ENCODE measurements at regions not wholly inside any gene's neighbourhood (a gene's known extent, or its start where the extent isn't known, plus 50 kb on each side); places are given as distances from the start of the nearest gene placed in this dataset.

DNA sequence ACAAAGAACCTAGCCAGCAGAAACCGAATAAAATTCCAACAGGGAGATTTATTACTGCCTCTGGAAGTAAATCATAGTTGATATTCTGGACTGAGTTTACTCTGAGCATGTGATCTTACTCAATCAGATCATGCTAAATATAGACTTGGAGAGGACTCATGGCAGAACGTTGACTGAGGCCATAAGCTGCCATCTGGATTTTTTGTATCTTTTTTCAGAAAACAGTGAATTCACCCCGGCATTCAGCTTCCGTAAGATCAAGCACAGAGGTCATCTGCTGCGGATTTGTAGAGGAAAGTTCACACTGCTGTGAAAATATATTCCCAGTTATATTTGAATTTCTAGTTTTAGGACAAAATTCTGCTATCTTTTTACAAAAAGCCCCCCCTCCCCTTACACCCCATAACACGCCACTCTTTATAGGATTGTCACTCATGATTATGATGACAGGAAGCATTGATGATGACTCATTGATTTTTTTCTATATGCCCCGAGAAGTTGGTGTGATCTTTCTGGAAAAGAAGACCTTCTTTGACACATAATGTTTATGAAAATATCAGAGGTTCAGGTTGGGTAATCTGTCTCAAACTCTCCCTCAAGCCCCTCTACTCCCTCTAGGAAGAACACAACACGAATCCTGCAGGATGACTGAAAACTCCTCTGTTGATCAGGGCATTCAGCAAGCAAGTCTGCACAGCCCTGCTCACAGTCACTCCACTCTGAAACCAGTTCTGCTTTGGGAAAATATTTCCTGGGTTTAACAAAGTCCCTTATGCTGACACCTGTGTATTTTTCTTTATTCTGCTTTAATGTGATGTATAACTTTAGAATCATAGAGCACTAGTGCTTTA lies 70.8 kb downstream of the NXNL2 start:
- H3K27ac ChIP-seq (ENCODE audit: control insufficient read depth, insufficient read depth): no peak overlapping the region
- RAD21 ChIA-PET (ENCODE audit: unreplicated experiment): no interaction called here
- no peak overlapping the region for H3K9ac ChIP-seq (ENCODE audit: control insufficient read depth, insufficient read depth, low read length)
- DNase-seq (ENCODE audit: low read depth, low spot score): no peak
- H3K36me3 ChIP-seq (ENCODE audit: control insufficient read depth in 2 of 2, insufficient read depth in 2 of 2, low read length in 1 of 2): no peaks in the 10 kb centered on the region
- no peak overlapping the region for H3K4me3 ChIP-seq
- TF ChIP-seq SMAD1 (IDR thresholded peaks at IDR 0.05; ENCODE audit: low read depth, partially characterized antibody) (no peak), ZNF274 (IDR thresholded peaks at IDR 0.05; ENCODE audit: insufficient read depth, insufficient read length) (no peak), GABPA (IDR thresholded peaks at IDR 0.05; ENCODE audit: low read depth) (no peak), RAD51 (IDR thresholded peaks at IDR 0.05) (no peak), NR2C1 (IDR thresholded peaks at IDR 0.05) (no peak), HDAC2 (IDR thresholded peaks at IDR 0.05) (no peak), TCF12 (IDR thresholded peaks at IDR 0.05; ENCODE audit: low read depth, low read length) (no peak), FOXK2 (IDR thresholded peaks at IDR 0.05) (no peak)
- TF ChIP-seq, protein P1, sequence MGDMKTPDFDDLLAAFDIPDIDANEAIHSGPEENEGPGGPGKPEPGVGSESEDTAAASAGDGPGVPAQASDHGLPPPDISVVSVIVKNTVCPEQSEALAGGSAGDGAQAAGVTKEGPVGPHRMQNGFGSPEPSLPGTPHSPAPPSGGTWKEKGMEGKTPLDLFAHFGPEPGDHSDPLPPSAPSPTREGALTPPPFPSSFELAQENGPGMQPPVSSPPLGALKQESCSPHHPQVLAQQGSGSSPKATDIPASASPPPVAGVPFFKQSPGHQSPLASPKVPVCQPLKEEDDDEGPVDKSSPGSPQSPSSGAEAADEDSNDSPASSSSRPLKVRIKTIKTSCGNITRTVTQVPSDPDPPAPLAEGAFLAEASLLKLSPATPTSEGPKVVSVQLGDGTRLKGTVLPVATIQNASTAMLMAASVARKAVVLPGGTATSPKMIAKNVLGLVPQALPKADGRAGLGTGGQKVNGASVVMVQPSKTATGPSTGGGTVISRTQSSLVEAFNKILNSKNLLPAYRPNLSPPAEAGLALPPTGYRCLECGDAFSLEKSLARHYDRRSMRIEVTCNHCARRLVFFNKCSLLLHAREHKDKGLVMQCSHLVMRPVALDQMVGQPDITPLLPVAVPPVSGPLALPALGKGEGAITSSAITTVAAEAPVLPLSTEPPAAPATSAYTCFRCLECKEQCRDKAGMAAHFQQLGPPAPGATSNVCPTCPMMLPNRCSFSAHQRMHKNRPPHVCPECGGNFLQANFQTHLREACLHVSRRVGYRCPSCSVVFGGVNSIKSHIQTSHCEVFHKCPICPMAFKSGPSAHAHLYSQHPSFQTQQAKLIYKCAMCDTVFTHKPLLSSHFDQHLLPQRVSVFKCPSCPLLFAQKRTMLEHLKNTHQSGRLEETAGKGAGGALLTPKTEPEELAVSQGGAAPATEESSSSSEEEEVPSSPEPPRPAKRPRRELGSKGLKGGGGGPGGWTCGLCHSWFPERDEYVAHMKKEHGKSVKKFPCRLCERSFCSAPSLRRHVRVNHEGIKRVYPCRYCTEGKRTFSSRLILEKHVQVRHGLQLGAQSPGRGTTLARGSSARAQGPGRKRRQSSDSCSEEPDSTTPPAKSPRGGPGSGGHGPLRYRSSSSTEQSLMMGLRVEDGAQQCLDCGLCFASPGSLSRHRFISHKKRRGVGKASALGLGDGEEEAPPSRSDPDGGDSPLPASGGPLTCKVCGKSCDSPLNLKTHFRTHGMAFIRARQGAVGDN (IDR thresholded peaks at IDR 0.05): no peak
- intact Hi-C loops (cut with micrococcal nuclease; ENCODE audit: unreplicated experiment) (no loop called here), in situ Hi-C loops (cut with MboI) (no loop called here)
- no peaks in the 10 kb centered on the region for H3K4me1 ChIP-seq (ENCODE audit: control insufficient read depth, insufficient read depth, low read length)
- no peaks in the 10 kb centered on the region for H3K79me2 ChIP-seq (ENCODE audit: control insufficient read depth, insufficient read depth, low read length)
- H2AFZ ChIP-seq (ENCODE audit: control insufficient read depth, low read depth, low read length): no peak overlapping the region
- POLR2A ChIA-PET: no interaction called here
- 29% methylated on average over 8 of the region's 8 CpGs for WGBS (ENCODE audit: insufficient coverage, insufficient replicate concordance, low lambda C conversion rate, missing lambda C conversion rate)
- H3K4me2 ChIP-seq (ENCODE audit: control insufficient read depth, insufficient read depth): no peak overlapping the region
- SMC1A ChIA-PET (ENCODE audit: uncharacterized antibody, unreplicated experiment): no interaction called here
- no peak for ATAC-seq
- no TSS peak for BruUV-seq (replicated peaks)
- CTCF ChIA-PET: no interaction called here
- no peaks in the 10 kb centered on the region for H4K20me1 ChIP-seq (ENCODE audit: control insufficient read depth, insufficient read depth)
- no peak for FAIRE-seq
- no peaks in the 10 kb centered on the region for H3K9me3 ChIP-seq (replicated peaks; ENCODE audit: control insufficient read depth, insufficient read depth, low read length)
- no peaks in the 10 kb centered on the region for H3K27me3 ChIP-seq (replicated peaks in 1 of 2; ENCODE audit: control insufficient read depth in 2 of 2, insufficient read depth in 2 of 2, low read length in 1 of 2)
